ENCODE measurements at regions not wholly inside any gene's neighbourhood (a gene's known extent, or its start where the extent isn't known, plus 50 kb on each side); places are given as distances from the start of the nearest gene placed in this dataset.
"Not testable (repeated sequence)": the region's sequence is repeated elsewhere in the genome, so short reads cannot be mapped to it uniquely, and the experiment has no call there.

DNA sequence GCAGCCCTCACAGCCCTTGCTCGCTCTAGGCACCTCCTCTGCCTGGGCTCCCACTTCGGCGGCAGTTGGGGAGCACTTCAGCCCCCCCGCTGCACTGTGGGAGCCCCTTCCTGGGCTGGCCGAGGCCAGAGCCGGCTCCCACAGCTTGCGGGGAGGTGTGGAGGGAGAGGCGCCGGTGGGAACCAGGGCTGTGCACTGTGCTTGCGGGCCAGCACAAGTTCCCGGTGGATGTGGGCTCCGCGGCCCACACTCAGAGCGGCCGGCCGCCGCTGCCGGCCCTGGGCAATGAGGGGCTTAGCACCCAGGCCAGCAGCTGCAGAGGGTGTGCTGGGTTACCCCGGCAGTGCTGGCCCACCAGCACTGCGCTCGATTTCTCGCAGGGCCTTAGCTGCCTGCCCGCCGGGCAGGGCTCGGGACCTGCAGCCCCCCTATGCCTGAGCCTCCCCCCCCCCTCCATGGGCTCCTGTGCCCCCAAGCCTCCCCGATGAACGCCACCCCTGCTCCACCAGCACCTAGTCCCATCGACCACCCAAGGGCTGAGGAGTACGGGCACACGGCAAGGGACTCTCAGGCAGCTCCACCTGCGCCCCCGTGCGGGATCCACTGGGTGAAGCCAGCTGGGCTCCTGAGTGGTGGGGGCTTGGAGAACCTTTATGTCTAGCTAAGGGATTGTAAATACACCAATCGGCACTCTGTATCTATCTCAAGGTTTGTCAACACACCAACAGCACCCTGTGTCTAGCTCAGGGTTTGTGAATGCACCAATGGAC lies 224.8 kb downstream of the ZNF608 start:
- no peak for DNase-seq (ENCODE audit: low read depth in 3 of 3, low spot score in 1 of 3)

DNA sequence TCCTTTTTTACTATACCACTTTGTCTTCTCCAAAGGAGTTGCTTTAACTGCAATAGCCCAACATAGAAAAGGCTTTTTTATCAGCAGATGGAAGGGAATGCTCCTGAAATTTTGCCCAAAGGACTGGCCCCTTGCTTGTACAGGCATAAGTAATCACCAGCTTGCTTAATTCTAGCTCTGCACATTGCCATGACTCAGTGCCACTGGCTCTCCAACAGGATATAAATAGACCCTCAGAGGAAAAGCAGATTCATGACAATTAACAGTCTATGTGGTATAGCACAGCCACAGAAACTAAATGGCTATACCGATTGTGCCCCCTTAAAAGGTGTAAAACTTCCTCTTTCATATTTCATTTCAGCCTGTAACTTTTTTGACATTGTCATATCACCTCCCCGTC lies 227.0 kb downstream of the ZNF608 start:
- no peak for DNase-seq (ENCODE audit: low read depth in 3 of 3, low spot score in 1 of 3)

DNA sequence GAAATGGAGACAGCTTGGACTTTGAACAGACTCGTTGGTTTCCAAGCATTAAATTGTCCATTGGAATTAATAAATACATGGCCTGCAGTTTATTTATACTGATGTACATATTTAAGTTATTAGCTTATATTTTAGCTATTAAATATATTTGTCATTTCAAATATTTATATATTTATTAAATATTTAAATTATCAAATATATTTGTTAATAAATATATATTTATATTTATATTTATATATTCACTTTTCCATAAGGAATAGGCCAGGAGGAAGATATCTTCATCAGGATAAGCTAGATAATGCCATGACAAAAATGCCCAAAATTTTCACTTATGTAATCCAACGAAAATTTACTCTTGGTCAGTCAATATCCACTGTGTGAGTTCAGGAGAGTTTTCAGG lies 229.9 kb downstream of the ZNF608 start:
- no peak for DNase-seq (ENCODE audit: low read depth in 3 of 3, low spot score in 1 of 3)

DNA sequence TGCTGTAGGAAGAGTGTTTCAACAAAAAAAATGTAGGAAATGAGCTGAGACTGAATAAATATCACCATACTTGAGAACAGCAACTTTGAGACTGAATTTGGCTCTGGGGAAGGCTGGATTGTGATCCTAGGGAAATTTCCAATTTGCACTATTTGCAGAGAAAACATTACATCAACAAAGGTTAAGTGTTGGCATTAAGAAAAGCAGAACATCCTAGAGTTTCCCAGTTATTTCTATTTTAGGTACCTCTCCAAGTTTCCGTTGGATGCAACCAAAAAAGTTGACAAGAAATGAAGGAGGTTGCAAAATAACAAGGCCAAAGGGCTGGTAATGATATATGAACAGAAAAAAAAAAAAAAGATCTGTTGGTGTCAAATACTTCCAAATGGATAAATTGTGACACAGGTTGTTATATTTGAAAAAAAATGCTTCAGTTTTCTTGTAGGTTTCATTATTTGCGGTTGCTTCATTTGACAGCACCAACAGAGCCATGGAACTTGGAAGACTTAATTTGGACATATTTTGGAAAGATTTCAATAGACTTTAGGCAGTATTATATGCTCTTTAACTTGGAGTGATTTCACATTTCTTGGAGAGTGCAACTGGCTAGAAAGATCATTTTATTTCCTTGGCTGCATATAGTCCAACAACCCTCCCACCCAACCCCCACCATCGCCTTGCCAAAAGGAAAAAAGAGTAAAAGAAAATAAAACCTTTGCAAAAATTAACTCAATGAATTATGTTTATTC lies 230.8 kb downstream of the ZNF608 start:
- no peak for DNase-seq (ENCODE audit: low read depth in 3 of 3, low spot score in 1 of 3)

DNA sequence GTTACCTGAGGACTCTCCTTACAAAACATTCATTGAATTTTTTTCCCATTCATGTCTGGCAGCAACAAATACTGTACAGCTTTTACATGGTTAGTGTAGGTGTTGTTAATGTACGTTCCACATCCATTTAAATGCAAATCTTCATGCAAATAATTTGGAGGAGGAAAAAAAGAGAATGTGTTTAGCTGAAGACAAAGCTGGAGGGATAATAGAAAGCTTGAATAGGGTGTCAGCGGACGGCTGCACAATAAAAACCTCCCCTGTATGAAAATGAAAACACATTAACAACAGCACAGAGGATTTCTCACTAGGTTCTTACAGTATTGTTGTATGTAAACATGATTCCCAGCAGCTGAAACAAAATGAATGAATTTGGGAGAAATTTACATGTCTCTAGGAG lies 231.5 kb downstream of the ZNF608 start:
- no peak for DNase-seq (ENCODE audit: low read depth in 3 of 3, low spot score in 1 of 3)

DNA sequence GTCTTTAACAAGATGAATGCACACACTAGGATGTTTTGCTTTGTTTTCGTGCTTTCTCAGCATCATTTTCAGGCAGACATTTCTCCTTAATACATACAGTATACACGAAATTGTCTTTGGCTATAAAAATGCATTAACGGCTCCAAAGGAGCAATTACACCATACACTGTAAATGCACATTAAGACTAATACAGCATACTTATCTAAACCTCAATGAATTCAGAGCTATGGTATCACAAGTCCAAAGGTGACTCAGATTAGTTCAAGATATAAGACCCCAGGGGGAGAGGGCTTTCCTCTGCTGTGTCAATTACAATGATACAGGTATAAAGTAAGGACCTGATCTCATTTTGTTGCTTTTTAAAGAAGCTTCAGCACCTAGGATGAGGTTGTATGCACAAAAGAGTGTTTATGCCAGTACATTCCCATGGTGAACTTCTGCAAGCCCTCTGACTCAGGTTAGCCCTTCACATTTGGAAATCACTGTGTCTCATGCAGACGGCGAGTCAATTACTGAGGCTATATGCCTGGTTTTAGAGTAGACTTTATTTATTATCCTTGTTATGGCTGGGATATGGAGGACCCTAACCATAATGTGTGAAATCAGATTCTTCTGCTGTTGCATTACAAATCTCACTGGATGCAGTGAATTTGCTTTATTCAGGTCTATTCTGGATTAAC lies 233.3 kb downstream of the ZNF608 start:
- no peak for DNase-seq (ENCODE audit: low read depth in 3 of 3, low spot score in 1 of 3)

DNA sequence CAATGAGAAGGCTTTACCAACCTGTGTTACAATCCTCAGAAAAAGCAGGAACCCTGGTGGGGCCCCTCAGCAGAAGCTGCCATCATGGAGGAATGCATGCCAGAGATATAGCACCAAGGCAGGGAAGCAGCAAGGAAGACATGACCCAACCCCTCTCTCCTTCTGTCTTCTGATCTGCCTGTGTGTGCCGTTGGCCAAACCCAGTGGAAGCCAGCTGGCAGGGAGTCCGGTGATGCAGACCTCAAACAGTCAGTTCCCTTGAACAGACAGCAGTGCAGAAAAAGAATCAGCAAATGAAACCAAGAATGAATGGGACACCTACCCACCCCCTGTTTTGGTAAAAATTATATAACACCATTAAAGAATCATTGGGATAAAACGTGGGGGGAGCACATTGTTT lies 234.2 kb downstream of the ZNF608 start:
- no peak for DNase-seq (ENCODE audit: low read depth in 3 of 3, low spot score in 1 of 3)

DNA sequence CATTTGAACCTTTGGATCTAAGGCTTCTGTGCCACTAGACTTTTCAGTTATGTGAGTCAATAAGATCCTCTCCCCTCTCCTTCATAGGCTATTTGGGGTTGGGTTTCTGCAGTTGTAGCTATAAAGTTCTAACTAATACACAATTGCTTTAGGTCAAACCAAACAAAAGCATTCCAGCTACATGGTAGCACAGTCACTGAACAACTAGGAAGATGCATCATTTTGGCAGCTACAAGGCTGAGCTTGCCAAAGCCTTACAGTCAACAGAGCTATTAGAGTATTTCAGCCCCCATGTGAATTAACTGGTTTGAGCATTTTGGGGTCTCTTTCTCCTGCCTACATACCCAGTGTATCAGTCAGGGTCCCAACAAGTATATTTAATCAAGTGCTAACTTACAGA lies 234.6 kb downstream of the ZNF608 start:
- DNase-seq (ENCODE audit: low read depth in 3 of 3, low spot score in 1 of 3): no peak

DNA sequence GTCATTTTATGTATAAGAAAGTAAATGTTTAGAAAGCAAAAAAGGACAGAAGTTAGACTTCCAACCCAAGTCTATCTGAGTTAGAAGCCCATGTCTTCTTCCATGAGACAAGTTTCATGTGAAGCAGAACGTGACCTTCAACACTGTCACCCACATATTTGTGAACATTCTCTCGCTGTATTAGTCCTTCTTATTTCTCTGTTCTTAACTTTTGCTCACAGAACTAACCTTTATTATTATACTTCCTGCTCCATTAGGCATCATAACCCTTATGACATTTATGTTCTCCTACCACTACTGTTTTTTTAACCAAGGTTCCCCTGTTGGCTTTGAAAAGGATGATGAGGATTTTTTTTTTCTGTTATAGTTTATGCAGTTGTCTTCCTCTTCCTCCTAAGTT lies 238.8 kb downstream of the ZNF608 start:
- no peak for DNase-seq (ENCODE audit: low read depth in 3 of 3, low spot score in 1 of 3)

DNA sequence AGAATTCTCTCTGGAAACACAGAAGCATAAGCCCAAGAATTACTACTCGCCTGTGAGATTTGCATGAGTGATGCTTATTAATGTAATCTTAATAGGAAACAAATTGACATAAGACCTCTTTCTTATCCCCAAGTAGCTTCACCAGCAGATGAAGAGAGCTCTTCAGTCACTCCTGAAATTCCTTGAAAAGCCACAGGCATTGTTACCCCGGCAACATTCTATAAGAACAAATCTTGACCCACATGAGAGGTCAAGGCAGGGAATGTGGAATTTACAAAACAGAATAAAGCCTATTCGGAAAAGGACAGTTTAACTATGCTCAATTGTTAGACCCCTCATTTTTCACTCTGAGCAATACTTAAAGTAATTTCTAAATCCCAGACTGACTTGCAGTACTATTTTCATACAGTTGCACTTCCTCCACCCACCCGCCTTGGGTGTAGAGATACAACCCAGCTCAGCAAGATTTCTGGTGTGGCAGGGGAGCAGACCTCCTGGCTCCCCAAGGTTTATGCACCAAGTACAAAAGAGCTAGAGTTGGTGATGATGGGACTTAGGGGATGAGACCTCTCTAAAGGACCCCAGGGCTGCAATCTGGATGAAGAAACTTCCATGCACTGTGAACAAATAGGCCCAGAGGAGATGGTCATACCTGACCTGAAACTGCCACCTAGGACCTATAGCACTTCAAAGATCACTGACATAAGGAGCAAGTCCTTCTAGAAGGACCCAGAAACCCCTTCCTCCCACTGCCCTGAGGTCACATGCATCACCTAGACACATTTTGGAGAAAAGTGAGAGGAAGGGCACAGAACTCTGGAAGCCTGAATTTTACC lies 242.1 kb downstream of the ZNF608 start:
- DNase-seq (ENCODE audit: low read depth in 3 of 3, low spot score in 1 of 3): no peak

DNA sequence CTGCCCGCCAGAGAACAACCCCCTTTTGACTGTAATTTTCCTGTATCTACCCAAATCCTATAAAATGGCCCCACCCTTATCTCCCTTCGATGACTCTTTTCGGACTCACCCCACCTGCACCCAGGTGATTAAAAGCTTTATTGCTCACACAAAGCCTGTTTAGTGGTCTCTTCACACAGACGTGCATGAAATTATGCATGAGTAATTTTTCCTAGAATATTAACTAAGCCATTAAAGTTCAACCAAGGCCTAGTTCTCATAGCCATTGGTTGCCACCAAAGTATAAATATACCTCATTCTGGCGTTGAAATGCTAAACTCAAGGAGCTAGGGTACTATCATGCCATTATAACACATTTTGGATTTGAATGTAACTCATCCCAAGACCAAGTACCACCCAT lies 243.9 kb downstream of the ZNF608 start:
- DNase-seq (ENCODE audit: low read depth in 3 of 3, low spot score in 1 of 3): no peak

DNA sequence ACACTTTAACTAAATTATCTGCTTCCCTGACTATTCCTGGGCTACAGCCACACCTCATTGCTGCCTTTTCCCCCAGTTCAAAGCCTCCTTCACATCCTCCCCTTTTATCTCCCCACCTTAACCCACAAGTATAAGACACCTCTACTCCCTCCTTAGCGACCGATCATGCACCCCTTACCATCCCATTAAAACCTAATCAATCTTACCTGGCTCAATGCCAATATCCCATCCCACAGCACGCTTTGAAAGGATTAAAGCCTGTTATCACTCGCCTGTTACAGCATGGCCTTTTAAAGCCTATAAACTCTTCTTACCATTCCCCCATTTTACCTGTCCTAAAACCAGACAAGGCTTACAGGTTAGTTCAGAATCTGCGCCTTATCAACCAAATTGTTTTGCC lies 246.6 kb downstream of the ZNF608 start:
- DNase-seq (ENCODE audit: low read depth in 3 of 3, low spot score in 1 of 3): not testable (repeated sequence)

DNA sequence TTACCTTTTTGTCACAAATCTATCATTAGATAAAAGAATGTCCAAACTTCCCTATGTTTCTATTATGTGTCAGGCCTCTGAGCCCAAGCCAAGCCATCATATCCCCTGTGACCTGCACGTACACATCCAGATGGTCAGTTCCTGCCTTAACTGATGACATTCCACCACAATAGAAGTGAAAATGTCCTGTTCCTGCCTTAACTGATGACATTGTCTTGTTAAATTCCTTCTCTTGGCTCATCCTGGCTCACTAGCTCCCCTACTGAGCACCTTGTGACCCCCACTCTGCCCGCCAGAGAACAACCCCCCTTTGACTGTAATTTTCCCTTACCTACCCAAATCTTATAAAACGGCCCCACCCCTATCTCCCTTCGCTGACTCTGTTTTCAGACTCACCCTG lies 249.5 kb downstream of the ZNF608 start:
- DNase-seq (ENCODE audit: low read depth in 3 of 3, low spot score in 1 of 3): not testable (repeated sequence)

DNA sequence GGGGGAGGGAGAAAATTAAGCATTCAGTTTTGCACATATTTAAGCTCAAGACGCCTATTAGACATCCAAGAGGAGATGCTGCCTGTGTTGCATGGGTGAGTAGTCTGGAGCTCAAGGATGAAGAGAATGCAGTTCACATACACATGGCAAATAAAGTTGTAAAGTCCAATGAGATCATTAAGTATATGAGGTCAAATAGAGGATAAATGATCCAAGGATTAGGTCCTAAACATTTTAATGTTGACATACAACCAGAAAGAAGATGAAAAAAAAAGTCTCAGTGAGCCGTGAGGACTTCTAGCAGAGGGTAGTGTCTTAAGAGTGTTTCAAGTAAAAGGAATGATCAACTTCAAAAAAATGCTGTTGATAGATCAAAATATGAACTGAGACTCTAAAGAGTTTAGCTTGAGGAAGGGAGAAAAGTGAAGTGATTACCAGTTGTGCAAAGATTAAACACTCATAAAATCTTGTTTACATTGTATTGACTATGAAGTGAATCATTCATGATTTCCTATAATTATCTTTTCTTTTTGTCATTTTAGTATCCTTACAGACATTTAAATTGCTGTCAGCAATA lies 251.8 kb downstream of the ZNF608 start:
- no peak for DNase-seq (ENCODE audit: low read depth in 3 of 3, low spot score in 1 of 3)

DNA sequence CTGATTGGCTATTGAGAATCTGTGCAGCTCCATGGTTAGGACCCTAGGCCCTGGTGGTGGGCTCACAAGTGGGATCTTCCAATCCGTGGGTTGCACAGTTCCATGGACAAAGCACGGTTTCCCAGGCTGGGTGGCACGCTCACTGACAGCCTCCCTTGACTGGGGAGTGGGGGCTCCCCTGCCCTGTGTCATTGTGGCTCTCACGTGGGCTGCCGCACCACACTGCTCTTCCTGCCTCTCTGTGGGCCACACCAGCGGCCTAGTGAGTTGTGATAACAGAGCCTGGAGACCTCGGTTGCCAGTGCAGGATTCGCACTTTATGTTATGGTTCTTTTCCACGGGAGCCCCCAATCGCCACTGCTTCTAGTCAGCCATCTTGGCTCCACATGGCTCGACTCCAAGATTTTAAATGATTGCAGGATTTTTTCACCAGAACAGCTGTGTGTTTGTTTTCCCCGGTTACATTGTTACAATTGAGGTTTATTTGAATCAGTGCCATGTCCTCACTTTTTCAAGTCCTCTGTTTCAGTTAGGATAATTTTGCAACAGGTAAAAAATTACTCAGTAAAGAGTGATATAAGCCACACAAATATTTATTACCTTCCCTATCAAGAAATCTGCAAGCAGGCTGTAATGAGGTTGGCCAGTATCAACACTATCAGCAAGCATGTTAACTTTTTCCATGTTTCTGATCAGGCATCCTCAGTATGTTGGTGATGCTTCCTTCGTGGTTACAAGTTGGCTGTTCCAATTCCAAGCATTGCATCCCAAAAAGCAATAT lies 253.8 kb downstream of the ZNF608 start:
- no peak for DNase-seq (ENCODE audit: low read depth in 3 of 3, low spot score in 1 of 3)

DNA sequence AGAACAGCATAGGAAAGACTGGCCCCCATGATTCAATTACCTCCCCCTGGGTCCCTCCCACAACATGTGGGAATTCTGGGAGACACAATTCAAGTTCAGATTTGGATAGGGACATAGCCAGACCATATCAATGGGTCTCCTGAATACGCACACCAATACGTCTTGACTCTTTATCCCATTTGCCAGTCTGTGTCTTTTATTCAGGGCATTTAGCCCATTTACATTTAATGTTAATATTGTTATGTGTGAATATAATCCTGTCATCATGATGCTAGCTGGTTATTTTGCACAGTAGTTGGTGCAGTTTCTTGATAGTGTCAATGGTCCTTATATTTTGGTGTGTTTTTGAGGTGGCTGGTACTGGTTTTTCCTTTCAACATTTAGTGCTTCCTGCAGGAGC lies 256.1 kb downstream of the ZNF608 start:
- not testable (repeated sequence) for DNase-seq (ENCODE audit: low read depth in 3 of 3, low spot score in 1 of 3)

DNA sequence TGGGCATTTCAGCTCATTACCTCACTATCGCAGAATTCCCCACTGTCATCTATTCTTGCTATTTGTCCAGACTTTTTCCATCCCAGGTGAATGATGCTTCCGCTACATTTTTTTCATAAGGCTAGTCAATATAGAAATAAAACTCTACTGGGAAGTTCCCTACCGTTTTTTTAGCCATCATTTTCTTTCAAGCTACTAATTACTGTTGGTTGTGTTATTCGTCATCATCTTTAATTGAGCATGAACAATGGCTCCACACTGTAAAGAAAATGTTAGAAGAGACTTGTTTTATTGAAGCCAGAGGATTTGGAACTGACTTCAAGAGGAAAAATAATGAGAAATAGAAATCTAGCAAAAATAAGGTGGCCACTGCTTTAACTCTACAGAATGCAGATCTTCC lies 265.0 kb downstream of the ZNF608 start:
- no peak for DNase-seq (ENCODE audit: low read depth in 3 of 3, low spot score in 1 of 3)

DNA sequence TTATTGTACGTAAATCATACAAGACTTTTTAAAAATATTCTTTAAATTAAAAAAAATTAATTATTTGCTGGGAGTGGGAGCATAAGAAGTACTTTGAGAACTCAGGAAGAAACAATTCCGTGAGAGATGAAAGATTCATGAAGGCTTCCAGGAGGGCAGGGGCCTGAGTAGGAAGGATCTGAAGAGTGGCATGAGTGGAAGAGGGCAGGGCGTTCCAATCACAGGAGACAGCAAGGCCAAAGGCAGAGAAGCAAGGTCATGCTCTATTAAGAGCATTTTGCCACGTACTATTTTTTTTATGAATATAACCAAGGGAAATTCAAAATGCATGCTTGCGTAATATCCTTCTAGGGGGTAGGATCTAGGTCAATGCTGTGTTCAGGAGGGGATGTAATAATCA lies 265.5 kb downstream of the ZNF608 start:
- DNase-seq (ENCODE audit: low read depth in 3 of 3, low spot score in 1 of 3): no peak

DNA sequence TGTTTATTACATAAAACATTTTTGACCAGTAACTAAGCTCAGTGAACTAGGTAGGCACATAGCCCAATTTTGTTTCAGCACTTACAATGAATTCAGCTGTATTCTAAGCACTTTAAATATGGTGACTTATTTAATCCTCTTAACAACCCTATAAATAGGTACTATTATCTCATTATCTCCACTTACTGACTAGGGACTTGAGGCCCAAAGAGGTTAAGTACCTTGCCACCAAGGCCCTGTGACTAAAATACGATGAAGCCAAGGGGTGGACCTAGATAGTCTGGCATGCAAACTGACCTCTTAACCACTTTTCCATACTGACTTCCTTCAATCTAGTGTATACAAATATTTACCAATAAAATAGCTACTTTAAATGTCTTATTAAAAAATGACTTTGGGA lies 266.4 kb downstream of the ZNF608 start:
- DNase-seq (ENCODE audit: low read depth in 3 of 3, low spot score in 1 of 3): no peak

DNA sequence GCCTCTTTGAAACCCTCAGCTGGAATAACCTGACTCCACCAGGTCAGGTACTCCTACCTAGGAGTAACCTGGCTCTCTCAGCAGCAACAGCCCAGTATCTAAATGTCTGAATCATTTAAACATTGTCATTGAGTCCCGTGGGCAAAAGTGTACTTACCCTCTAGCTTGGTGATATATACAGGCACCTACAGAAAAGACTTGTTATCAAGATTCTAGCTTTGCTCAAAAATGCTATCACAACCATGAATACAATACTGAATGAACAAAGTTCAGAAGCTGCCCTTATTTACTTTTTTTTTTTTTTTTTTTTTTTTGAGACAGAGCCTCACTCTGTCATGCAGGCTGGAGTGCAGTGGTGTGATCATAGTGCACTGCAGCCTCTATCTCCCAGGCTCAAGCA lies 268.2 kb downstream of the ZNF608 start:
- DNase-seq (ENCODE audit: low read depth in 3 of 3, low spot score in 1 of 3): no peak

Data from stimulated activated CD4-positive, alpha-beta T cell treated with anti-CD3 and anti-CD28 coated beads, TNF-alpha, amount 100 ng/mL, for 1 hour (primary cell).